CD1c-positive myeloid dendritic cell (primary cell): ENCODE measurements at regions not wholly inside any gene's neighbourhood (a gene's known extent, or its start where the extent isn't known, plus 50 kb on each side); places are given as distances from the start of the nearest gene placed in this dataset.

Experiments
- DNase-seq: peaks from one replicate; pipeline ENCODE4 v3.0.0-alpha.2; 2016; ENCODE audit errors: extremely low spot score

DNA sequence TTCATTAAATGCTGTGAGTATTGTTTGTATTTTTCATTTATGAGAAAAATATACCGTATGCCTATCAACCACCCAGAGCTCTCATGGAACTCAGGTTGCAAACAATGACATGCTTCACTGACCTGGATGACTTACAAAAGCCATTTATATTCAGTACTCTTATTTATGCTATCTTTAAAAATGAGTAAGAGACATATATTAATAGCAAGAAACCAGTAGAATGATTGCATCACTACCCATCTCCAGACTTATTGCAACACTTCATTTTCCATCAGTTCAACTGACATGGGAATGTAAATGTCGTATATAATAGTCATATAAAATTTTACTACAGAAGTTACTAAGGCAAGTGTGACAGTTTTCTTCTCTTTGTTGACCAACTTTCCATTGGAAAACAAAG lies 69.1 kb downstream of the OTP start:
- no peak for DNase-seq

DNA sequence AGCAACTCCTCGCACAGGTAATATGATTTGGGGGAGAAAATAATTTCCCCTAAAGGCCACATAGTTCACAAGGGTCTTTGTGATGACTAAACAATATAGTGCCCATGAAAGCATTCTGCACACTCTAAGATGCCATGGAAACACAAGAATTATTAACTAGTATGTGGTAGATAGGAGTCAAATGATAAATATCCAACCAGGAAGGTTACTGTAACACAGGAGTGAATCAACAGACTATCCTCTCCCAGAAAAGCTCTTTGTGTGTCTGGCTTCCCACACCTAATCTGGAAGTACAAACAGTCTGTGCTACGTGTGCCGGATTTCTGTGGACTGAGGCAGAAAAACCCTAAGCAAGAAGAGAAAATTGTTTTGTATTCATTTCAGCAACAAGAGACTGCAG lies 70.0 kb downstream of the OTP start:
- DNase-seq, result no peak

DNA sequence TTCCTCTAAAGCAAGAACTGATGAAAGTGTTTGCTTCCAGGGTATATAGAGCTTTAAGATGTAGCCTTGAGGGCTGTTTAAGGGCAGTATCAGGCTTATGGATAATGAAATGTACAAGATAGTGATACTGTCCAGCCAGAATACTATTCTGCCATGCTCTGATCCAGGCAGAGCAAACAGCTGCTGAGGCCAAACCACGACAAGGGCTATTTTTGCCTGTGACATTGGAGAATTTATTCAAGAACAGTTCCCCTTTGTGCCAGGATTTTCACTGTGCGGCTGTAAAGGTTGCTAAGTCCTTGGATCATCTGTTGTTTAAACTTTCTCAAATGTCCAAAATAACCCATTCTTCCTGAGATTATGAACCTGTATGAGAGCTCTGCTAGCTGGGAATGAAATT lies 70.4 kb downstream of the OTP start:
- DNase-seq, result no peak

DNA sequence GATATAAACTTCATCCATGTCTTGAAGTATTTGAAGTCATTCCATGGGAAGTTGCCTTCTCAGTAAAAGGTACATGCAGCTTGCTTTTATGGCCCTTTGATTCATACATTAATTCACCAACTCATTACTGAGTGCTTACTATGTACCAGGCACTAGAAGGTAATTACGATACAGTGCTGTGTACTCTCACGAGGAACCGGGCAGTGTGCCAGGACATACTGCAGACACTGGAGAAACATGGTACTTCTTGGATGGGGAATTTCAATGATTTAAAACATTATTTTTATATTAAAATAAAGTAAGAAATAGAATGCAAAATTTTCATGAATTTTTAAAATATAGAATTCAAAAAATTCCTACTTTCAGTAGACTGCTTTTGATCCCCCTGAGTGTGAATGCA lies 71.4 kb upstream of the WDR41 start:
- no peak for DNase-seq

DNA sequence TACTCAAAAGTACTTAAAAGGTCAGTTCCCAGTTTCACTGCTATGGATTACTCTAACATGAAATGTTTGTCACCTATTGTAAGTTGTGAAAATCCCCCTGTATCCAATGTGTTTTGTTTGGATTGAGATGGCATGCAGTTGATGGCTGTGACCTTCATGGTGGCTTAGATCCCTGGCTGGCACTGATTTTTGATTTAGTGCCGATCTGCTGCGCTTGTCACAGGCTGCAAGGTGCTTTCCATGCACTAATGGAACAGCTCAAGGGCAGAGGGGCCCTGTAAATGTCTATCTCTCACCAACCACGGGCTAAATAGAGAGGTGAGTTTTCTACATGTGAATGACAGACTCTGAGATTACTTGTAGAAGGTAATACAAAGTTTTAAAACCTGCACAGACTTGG lies 69.8 kb upstream of the WDR41 start:
- no peak for DNase-seq

DNA sequence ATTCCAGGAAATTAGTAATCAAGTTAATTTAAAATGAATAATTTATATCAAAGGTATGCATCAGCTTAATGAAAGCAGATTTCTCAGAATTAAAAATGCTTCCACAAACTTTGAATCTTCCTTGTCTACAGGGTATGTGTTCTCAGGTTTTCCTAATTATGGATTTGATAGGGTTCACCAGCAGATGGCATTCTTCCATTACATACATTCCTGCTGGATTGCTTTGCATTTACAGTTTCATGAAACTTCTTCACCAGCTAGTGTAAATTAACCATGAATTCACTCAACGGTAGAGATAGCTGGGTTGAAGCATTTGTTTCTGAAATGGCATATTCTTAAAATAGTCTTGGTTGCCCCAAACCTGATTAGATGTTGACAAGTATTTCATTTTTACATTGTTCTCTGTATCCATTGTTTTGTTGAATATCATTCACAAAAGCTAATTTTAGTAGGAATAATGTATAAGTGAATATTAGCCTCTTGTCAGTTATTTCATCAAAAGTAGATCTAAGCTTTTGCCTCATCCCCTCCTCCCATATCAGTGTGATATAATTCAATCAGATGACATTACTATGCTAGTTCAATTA lies 68.7 kb upstream of the WDR41 start:
- peak; percentile 27 for DNase-seq

DNA sequence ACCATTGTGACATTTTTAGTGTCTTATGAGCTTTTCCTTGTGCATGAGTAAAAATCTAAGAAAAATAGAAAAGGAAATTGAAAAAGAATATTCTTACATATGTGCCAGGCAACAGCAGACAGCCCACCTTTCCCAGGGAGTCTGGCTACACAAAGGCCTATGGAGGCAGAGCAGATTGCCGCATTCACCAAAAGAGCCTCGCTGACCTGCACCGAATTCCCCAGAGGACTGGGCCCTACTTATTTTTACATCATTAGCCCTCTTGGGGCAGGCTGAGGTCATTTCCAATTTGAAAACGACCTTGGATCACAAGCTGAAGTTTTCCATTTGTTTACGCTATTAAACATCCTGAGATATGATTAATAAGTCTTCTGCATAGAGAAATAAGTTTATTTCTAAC lies 66.2 kb upstream of the WDR41 start:
- no peak for DNase-seq

DNA sequence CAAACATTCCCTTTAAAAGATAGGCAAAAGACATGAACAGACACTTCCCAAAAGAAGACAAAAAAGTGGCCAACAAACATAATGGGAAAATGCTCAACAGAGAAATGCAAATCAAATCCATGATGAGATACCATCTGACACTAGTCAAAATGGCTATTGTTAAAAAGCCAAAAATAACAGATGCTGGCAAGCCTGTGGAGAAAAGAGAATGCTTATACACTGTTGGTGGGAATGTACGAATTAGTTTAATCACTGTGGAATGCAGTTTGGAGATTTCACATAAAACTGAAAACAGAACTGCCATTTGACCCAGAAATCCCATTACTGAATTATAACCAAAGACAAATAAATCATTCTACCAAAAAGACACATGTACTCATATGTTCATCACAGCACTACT lies 58.3 kb upstream of the WDR41 start:
- DNase-seq, result no peak

DNA sequence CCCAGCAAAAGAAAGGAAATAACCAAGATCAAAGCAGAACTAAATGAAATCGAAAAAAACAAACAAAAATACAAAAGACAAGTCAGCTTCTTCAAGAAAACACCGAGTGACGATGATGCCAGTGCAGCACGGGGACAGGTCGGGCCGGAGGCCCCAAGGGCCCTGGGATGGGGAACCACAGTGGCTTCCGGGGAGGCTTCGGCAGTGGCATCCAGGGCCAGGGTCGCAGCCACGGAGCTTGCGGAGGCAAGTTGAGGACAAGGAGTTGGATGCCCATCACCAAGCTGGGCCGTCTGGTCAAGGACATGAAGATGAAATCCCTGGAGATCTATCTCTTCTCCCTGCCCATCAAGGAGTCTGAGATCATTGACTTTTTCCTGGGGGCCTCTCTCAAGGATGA lies 53.2 kb upstream of the WDR41 start:
- DNase-seq, result no peak
